HG03439 (cell line): ENCODE measurements at regions not wholly inside any gene's neighbourhood (a gene's known extent, or its start where the extent isn't known, plus 50 kb on each side); places are given as distances from the start of the nearest gene placed in this dataset.

Source experiments
- ATAC-seq: cut with Tn5 transposase; IDR thresholded peaks from one replicate; pipeline ENCODE4 v1.9.1; 2021; ENCODE audit warnings: mild to moderate bottlenecking, moderate library complexity; ENCODE audit not compliant: unreplicated experiment

GRCh38 chr5:2610986-2611385 lies 140.5 kb downstream of the IRX2 start:
- no peak for ATAC-seq

GRCh38 chr5:2608391-2608790 lies 143.1 kb downstream of the IRX2 start:
- no peak for ATAC-seq

GRCh38 chr5:2607598-2607997 lies 143.9 kb downstream of the IRX2 start:
- ATAC-seq = no peak

- ATAC-seq = no peak
Observed at GRCh38 chr5:2603272-2603575, 148.3 kb downstream of the IRX2 start.

GRCh38 chr5:2602451-2603271 lies 148.8 kb downstream of the IRX2 start:
- ATAC-seq = no peak

GRCh38 chr5:2598503-2598902 lies 153.0 kb downstream of the IRX2 start:
- ATAC-seq = no peak

GRCh38 chr5:2594701-2595100 lies 156.8 kb downstream of the IRX2 start:
- ATAC-seq = no peak

GRCh38 chr5:2592766-2593165 lies 158.7 kb downstream of the IRX2 start:
- no peak for ATAC-seq

GRCh38 chr5:2591777-2592453 lies 159.6 kb downstream of the IRX2 start:
- ATAC-seq = no peak

GRCh38 chr5:2588850-2589501 lies 162.5 kb downstream of the IRX2 start:
- ATAC-seq = no peak

GRCh38 chr5:2587189-2588031 lies 164.1 kb downstream of the IRX2 start:
- no peak for ATAC-seq

GRCh38 chr5:2586016-2586715 lies 165.3 kb downstream of the IRX2 start:
- ATAC-seq = no peak

GRCh38 chr5:2584579-2585269 lies 166.8 kb downstream of the IRX2 start:
- ATAC-seq = no peak

GRCh38 chr5:2582507-2582906 lies 169.0 kb downstream of the IRX2 start:
- ATAC-seq = no peak

- ATAC-seq = no peak
Observed at GRCh38 chr5:2582106-2582505, 169.4 kb downstream of the IRX2 start.

- no peak for ATAC-seq
Observed at GRCh38 chr5:2581418-2581817, 170.1 kb downstream of the IRX2 start.

- no peak for ATAC-seq
Observed at GRCh38 chr5:2579126-2579525, 172.4 kb downstream of the IRX2 start.

GRCh38 chr5:2577312-2578036 lies 174.0 kb downstream of the IRX2 start:
- ATAC-seq = no peak

GRCh38 chr5:2576823-2577222 lies 174.7 kb downstream of the IRX2 start:
- ATAC-seq = no peak
